Epithelial cell of esophagus (primary cell): ENCODE measurements at regions not wholly inside any gene's neighbourhood (a gene's known extent, or its start where the extent isn't known, plus 50 kb on each side); places are given as distances from the start of the nearest gene placed in this dataset.

Experiments used
- DNase-seq: peaks from one replicate; pipeline ENCODE4 v3.0.0; 2010; ENCODE audit warnings: low read depth
- H3K4me3 ChIP-seq: 2 replicates; pipeline ENCODE4 v1.5.1; 2011; ENCODE audit warnings: mild to moderate bottlenecking, low read length, control low read depth
- TF ChIP-seq, protein P1 (sequence below): IDR thresholded peaks from 2 replicates; pipeline ENCODE4 v1.5.1; 2011; ENCODE audit warnings: low read depth, mild to moderate bottlenecking, low read length, control low read depth, inconsistent platforms; ENCODE audit not compliant: insufficient read depth; ENCODE audit errors: missing control alignments

DNA sequence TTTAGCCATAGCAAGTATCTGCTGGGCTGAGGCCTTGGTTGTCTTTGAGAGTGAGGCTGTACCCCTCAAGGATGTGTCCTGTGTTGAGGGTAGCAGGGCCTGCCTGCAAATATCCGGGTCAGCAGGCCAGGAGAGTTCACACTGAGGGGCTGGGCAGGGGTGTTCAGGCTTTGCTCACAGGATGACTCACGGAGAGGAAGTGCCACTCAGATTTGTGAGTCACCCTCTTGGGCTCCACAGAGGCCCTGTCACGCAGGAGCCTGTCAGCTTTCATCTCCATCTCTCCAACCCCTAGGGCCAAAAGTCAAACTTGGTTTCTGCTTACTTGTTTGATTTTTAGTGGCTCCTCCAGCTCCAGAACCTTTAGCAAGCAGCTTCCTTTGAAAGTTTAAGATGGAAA lies 211.5 kb downstream of the SEC61B start:
- peak; percentile 91 for DNase-seq
- TF ChIP-seq, protein P1, sequence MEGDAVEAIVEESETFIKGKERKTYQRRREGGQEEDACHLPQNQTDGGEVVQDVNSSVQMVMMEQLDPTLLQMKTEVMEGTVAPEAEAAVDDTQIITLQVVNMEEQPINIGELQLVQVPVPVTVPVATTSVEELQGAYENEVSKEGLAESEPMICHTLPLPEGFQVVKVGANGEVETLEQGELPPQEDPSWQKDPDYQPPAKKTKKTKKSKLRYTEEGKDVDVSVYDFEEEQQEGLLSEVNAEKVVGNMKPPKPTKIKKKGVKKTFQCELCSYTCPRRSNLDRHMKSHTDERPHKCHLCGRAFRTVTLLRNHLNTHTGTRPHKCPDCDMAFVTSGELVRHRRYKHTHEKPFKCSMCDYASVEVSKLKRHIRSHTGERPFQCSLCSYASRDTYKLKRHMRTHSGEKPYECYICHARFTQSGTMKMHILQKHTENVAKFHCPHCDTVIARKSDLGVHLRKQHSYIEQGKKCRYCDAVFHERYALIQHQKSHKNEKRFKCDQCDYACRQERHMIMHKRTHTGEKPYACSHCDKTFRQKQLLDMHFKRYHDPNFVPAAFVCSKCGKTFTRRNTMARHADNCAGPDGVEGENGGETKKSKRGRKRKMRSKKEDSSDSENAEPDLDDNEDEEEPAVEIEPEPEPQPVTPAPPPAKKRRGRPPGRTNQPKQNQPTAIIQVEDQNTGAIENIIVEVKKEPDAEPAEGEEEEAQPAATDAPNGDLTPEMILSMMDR, result no peak
- H3K4me3 ChIP-seq, result no peak overlapping the region

DNA sequence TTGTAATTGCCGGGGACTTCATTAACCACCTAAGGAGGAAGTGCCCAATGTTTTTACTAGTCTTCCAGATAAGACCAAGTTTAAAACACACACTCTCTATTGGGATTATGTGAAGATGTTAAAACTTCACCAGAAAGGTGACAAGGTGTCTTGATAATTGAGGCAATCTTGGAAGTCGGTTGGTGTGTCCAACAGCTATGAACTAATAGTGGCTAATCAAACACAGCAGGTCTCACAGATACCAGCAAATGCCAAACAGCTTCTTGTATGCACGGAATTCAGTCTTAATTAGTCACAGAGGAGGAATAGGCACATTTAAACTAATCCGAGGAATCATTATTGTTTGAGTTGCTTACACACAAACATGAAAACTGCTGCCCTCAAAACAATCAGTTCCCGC lies 214.5 kb downstream of the SEC61B start:
- no peak for DNase-seq
- TF ChIP-seq, protein P1, result no peak
- no peak overlapping the region for H3K4me3 ChIP-seq

DNA sequence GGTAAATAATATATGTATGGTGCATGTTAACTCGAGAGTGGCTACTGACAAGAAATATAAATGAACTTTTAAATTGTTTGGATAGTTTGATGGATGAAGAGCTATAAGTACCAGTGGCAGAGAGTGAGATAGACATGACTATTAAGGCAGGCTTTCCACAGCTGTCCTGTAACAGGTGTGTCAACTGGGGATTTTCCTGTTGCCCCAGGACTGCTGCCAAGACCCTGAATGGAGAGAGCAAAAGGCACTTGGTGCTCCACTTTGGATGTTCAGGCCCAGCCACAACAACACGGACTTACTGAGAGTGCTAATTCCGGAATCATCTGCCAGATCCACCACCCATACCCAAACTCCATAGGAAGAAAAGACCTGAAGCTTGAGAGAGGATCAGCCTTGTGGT lies 215.1 kb downstream of the SEC61B start:
- no peak for DNase-seq
- no peak overlapping the region for H3K4me3 ChIP-seq
- TF ChIP-seq, protein P1, result no peak

DNA sequence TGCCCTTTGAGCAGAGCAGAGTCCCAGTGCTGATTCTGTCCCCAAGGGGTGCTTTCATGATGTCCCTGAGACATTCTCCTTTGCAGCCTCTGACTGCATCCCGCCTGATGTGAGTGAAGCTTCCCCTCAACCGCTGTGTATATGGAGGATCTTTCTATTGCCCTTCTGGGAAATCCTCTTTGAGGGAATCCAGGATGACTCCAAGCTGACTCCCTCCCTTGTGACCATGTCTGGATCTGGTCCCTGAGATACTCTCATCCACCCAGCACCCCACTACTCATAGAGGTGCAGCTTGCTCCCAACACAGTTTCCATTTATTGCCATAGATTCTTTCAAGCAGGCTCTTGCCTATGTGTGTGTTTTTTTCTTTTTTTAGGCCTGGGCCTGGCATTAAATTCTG lies 216.5 kb downstream of the SEC61B start:
- no peak overlapping the region for H3K4me3 ChIP-seq
- TF ChIP-seq, protein P1, result no peak
- no peak for DNase-seq

DNA sequence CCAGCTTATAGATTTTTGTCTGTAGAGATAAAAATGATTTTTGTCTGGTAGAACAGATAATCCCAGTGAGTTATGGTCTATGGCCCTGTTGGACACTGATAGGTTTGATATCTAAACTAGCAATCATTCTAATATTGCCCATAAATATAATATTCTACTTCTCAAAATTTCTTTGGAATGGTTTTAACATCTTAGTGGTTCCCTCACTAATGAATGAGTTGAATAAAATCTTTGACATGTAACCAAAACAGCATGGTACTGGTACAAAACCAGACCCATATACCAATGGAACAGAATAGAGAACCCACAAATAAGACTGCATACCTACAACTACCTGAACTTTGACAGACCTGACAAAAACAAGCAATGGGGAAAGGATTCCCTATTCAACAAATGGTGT lies 219.7 kb downstream of the SEC61B start:
- TF ChIP-seq, protein P1, result no peak
- no peak for DNase-seq
- H3K4me3 ChIP-seq, result no peak overlapping the region

DNA sequence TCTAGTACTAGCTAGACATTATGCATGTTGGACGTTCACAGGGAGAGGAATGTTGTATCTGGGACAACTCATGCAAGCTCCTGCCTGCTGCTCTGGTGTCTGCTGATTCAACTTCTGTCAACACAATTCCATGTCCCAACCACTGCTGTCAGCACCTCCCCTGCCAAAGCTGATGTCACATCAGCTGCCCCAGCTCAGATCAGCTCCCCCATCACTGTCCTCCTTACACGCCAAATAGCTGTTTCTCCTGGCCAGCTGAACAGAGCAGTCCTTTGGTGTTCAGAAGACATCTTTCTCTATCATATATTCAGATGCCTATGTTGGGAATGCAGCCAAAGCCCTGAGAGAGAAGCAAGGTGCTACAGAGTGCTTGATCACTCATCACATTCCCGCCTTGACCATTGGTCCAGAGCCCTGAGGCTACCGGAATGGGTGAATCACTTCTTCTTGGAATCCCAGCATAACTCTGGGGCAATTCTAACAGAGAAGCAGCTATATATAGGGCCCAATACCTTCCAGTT lies 223.3 kb downstream of the SEC61B start:
- no peak overlapping the region for H3K4me3 ChIP-seq
- DNase-seq, result peak; percentile 94
- TF ChIP-seq, protein P1, result no peak

DNA sequence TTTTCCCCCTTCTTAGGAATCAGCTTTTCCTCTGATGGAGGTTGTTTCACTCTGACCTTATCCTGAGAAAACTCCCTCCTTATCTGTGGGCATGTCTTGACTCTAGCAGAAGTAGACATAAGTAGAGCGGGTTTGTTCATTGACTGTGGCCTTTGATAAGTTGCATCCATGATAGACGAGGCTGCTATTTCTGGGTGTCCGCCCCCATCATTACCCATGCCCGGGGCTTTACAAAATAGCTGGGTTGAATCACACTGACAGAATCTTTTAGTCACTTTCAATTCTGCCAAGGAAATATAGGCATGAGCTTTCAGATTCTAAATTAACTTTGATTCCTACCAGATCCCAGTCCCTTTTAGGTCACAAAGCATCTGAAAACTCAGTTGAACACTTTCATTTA lies 223.8 kb downstream of the SEC61B start:
- DNase-seq, result peak; percentile 65
- TF ChIP-seq, protein P1, result no peak
- no peak overlapping the region for H3K4me3 ChIP-seq
